ENCODE measurements at regions not wholly inside any gene's neighbourhood (a gene's known extent, or its start where the extent isn't known, plus 50 kb on each side); places are given as distances from the start of the nearest gene placed in this dataset.

DNA sequence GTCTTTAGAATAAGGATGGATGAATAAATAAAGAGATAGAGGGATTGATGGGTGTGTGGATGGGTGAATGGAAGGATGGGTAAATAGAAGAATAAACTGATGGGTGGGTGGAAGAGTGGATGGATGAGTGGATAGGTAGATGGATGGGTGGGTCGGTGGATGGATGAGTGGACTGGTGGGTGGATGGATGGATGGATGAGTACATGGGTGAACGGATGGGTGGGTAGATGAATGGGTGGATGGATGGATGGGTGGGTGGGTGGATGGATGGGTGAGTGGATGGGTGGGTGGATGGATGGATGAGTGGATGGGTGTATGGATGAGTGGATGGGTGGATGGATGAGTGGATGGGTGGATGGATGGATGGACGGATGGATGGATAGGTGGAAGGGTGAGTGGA lies 65.7 kb upstream of the FOXC1 start:
- Histone ChIP-seq H3K9me3 (ENCODE audit: severe bottlenecking) (peaks cover 5% of the 10 kb centered on the region), H3K27ac (no peak overlapping the region), H3K27me3 (ENCODE audit: insufficient read depth, low read depth, severe bottlenecking) (no peaks in the 10 kb centered on the region), H3K4me3 (ENCODE audit: low read depth, low read length) (no peak overlapping the region), H3K36me3 (no peaks in the 10 kb centered on the region)
- TF ChIP-seq, protein P1, sequence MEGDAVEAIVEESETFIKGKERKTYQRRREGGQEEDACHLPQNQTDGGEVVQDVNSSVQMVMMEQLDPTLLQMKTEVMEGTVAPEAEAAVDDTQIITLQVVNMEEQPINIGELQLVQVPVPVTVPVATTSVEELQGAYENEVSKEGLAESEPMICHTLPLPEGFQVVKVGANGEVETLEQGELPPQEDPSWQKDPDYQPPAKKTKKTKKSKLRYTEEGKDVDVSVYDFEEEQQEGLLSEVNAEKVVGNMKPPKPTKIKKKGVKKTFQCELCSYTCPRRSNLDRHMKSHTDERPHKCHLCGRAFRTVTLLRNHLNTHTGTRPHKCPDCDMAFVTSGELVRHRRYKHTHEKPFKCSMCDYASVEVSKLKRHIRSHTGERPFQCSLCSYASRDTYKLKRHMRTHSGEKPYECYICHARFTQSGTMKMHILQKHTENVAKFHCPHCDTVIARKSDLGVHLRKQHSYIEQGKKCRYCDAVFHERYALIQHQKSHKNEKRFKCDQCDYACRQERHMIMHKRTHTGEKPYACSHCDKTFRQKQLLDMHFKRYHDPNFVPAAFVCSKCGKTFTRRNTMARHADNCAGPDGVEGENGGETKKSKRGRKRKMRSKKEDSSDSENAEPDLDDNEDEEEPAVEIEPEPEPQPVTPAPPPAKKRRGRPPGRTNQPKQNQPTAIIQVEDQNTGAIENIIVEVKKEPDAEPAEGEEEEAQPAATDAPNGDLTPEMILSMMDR (IDR thresholded peaks at IDR 0.05; ENCODE audit: low read depth, low read length): no peak
- DNase-seq: no peak

DNA sequence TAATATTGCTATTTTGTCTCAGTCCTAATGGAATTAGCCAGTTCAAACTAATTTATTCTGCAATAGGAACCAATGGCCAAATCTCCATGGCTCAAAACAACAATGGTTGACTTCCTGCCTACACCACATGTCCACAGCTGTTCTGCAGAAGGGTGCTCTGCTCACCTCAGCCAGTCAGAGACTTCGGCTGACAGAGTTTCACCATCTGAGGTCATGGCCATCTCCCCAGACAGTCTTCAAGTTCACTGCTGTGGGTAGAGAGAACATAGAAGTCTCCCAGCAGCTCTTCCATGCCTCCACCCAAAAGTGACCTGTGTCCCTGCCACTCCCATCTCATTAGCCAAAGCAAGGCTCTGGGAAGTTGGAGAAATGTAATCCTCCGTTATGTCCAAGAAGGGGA lies 65.1 kb upstream of the FOXC1 start:
- TF ChIP-seq, protein P1 (IDR thresholded peaks at IDR 0.05; ENCODE audit: low read depth, low read length): no peak
- no peak overlapping the region for H3K4me3 ChIP-seq (ENCODE audit: low read depth, low read length)
- no peak overlapping the region for H3K27ac ChIP-seq
- no peaks in the 10 kb centered on the region for H3K36me3 ChIP-seq
- peaks cover 5% of the 10 kb centered on the region for H3K9me3 ChIP-seq (ENCODE audit: severe bottlenecking)
- H3K27me3 ChIP-seq (ENCODE audit: insufficient read depth, low read depth, severe bottlenecking): no peaks in the 10 kb centered on the region
- no peak for DNase-seq

DNA sequence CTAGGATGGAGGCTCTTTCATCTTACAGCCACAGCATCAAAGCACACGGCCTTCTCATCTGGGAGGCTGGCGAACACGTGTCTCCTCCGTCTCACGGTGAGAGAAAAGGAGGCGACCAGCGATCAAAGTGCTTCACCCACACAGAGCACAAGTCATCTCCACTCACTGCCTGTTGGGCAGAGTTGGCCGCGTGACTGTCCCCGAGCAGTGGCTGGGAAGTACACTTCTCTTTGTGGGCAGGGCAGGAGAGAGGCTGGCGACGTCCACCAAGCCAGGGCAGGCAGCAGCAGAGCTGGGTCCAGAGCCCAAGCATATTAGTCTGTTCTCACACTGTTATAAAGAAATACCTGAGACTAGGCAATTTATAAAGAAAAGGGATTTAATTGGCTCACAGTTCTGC lies 64.1 kb upstream of the FOXC1 start:
- Histone ChIP-seq H3K27me3 (ENCODE audit: insufficient read depth, low read depth, severe bottlenecking) (no peaks in the 10 kb centered on the region), H3K36me3 (no peaks in the 10 kb centered on the region), H3K9me3 (ENCODE audit: severe bottlenecking) (peaks cover 5% of the 10 kb centered on the region), H3K4me3 (ENCODE audit: low read depth, low read length) (no peak overlapping the region), H3K27ac (no peak overlapping the region)
- TF ChIP-seq, protein P1 (IDR thresholded peaks at IDR 0.05; ENCODE audit: low read depth, low read length): no peak
- DNase-seq: no peak

DNA sequence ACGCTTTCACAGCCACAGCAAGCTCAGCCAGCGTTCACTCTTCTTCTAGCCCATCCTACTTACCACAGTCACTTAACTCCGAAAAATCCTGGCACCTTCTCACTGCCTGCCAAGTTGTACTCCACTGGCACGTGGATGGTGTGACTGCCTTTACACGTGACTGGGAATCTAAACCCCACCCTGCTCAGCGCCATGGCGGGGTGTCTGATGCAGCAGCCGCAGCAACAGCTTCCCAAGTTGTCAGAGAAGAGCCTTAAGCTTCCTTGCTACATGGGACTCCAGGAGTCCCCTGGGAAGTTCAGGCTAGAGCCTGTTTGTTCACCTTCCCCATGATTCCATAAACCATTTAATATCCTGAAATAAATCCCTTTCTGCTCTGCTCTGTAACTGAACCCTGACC lies 61.9 kb upstream of the FOXC1 start:
- no peak for DNase-seq
- no peak overlapping the region for H3K4me3 ChIP-seq (ENCODE audit: low read depth, low read length)
- TF ChIP-seq, protein P1 (IDR thresholded peaks at IDR 0.05; ENCODE audit: low read depth, low read length): no peak

DNA sequence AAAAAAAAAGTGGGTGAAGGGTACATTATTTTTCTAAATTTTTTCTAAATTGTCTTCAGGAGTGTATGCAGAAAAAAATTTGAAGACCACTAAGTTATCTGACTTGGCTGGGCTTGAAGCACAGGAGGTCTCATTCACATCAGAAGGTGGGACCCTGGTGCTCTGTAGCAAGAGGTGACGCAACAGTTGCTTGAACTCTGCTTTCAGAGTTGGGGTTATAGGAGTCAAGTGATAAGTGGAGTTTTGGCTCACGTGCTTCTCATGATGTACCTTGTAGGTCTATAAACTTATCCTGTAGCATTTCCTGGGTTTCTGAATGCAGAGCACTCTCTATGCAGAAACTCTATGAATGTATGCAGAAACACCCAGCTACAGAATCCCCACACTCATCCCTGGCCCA lies 58.5 kb upstream of the FOXC1 start:
- Histone ChIP-seq H3K27ac (no peak overlapping the region), H3K27me3 (ENCODE audit: insufficient read depth, low read depth, severe bottlenecking) (peaks cover 5% of the 10 kb centered on the region), H3K9me3 (ENCODE audit: severe bottlenecking) (peaks cover 8% of the 10 kb centered on the region), H3K36me3 (no peaks in the 10 kb centered on the region), H3K4me3 (ENCODE audit: low read depth, low read length) (no peak overlapping the region)
- no peak for DNase-seq
- TF ChIP-seq, protein P1 (IDR thresholded peaks at IDR 0.05; ENCODE audit: low read depth, low read length): no peak

More for the DNA sequence above, 61.9 kb upstream of the FOXC1 start:
- H3K36me3 ChIP-seq: no peaks in the 10 kb centered on the region
- no peaks in the 10 kb centered on the region for H3K27me3 ChIP-seq (ENCODE audit: insufficient read depth, low read depth, severe bottlenecking)
- H3K9me3 ChIP-seq (ENCODE audit: severe bottlenecking): peaks cover 2% of the 10 kb centered on the region
- no peak overlapping the region for H3K27ac ChIP-seq

DNA sequence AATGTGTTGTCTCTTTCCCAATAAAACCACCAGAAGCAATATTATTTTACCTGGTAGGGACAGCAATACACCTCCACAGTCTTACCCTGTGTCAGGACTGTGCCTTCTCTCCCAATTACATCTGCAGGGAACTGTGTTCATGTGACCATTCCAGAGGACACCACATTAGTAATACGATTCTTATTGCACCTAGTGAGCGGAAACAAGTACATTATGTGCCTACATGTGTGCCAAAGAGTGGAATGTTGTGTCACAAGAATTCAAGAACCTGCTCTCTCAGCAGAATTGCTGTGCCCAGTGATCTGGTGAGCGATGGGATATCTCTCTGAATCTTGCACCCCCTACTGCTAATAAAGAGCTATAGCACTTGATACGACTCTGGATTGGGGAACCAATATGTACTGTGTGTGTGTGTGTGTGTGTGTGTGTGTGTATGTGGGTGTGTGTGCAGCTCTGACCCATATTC lies 57.4 kb upstream of the FOXC1 start:
- Histone ChIP-seq H3K27me3 (ENCODE audit: insufficient read depth, low read depth, severe bottlenecking) (peaks cover 5% of the 10 kb centered on the region), H3K4me3 (ENCODE audit: low read depth, low read length) (no peak overlapping the region), H3K9me3 (ENCODE audit: severe bottlenecking) (peaks cover 8% of the 10 kb centered on the region), H3K27ac (no peak overlapping the region), H3K36me3 (no peaks in the 10 kb centered on the region)
- no peak for DNase-seq
- TF ChIP-seq, protein P1 (IDR thresholded peaks at IDR 0.05; ENCODE audit: low read depth, low read length): peak; percentile 75

Data from WERI-Rb-1 (cell line).